Lower leg skin (tissue), 4 donors: ENCODE measurements at regions not wholly inside any gene's neighbourhood (a gene's known extent, or its start where the extent isn't known, plus 50 kb on each side); places are given as distances from the start of the nearest gene placed in this dataset.
"Not testable (repeated sequence)": the region's sequence is repeated elsewhere in the genome, so short reads cannot be mapped to it uniquely, and the experiment has no call there.

Experiments used
- DNase-seq, 2 donors: peaks; one replicate each; pipeline ENCODE4 v3.0.0-alpha.2; 2019; ENCODE audit warnings: low spot score in 2 of 2
- H3K4me3 ChIP-seq: fragments of 200-600 bp; sonication (generic); 2 replicates; pipeline ENCODE4 v1.5.1; 2017; ENCODE audit warnings: mild to moderate bottlenecking, low read depth; ENCODE audit not compliant: poor library complexity, severe bottlenecking
- POLR2A ChIP-seq, 2 donors: fragments of 450-650 bp; IDR thresholded peaks; one replicate each; pipeline ENCODE4 v1.6.1; 2016 to 2017; ENCODE audit warnings: antibody characterized with exemption in 2 of 2, mild to moderate bottlenecking in 1 of 2, moderate library complexity in 1 of 2
- WGBS, 2 donors: methylation state at CpG; one replicate each; pipeline ENCODE4 v1.1.5; 2018; 5-methylcytosine and 5-hydroxymethylcytosine counted together
- intact Hi-C: fragments of 100-400 bp; cut with DNase I; formaldehyde crosslinking; loops from one replicate; pipeline ENCODE4 v1.15.0; 2023; ENCODE audit warnings: low total_unique reads
- TF ChIP-seq, protein P1 (sequence below), 3 donors: fragments of 450-650 bp; IDR thresholded peaks; one replicate each; pipeline ENCODE4 v1.5.1; 2016; ENCODE audit warnings: antibody characterized with exemption in 3 of 3, mild to moderate bottlenecking in 3 of 3, moderate library complexity in 2 of 3

DNA sequence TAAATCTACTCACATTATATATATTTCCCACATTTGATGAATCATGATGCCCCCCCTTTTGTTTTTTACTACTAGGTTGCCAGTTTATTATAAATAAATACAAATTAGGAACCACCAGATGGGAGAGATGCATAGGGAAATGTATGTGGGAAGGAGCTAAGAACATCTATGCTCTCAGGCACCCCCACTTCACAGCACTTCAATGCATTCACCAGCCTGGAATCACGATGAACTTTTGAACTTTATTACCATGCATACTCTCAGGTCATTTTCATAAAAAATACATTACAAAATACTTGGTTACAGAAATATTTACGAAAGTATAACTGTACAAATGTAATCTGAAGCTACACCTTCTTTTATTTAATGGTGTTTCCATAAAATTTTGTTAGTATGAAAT is 988.0 kb upstream of the EPHA6 start:
- H3K4me3 ChIP-seq = no peak overlapping the region
- TF ChIP-seq, protein P1, sequence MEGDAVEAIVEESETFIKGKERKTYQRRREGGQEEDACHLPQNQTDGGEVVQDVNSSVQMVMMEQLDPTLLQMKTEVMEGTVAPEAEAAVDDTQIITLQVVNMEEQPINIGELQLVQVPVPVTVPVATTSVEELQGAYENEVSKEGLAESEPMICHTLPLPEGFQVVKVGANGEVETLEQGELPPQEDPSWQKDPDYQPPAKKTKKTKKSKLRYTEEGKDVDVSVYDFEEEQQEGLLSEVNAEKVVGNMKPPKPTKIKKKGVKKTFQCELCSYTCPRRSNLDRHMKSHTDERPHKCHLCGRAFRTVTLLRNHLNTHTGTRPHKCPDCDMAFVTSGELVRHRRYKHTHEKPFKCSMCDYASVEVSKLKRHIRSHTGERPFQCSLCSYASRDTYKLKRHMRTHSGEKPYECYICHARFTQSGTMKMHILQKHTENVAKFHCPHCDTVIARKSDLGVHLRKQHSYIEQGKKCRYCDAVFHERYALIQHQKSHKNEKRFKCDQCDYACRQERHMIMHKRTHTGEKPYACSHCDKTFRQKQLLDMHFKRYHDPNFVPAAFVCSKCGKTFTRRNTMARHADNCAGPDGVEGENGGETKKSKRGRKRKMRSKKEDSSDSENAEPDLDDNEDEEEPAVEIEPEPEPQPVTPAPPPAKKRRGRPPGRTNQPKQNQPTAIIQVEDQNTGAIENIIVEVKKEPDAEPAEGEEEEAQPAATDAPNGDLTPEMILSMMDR (IDR thresholded peaks at IDR 0.05) = no peak
- no peak for TF ChIP-seq POLR2A (IDR thresholded peaks at IDR 0.05)

DNA sequence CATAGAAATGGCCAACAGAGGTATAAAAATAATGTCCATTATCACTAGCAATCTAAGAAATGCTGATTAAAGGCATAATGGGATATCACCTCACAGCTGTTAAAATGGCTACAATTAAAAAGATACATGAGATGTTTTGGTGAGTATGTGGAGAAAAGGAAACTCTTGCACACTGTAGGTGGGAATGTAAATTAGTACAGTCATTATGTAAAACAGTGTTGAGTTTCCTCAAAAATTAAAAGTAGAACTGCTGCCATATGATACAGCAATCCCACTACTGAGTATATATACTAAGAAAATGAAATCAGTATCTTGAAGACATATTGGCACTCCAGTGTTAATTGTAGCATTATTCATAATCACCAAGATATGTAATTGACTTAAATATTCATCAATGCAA is 982.2 kb upstream of the EPHA6 start:
- intact Hi-C loops = no loop called here
- no peak for TF ChIP-seq POLR2A (IDR thresholded peaks at IDR 0.05)
- TF ChIP-seq, protein P1 (IDR thresholded peaks at IDR 0.05) = no peak
- no peak overlapping the region for H3K4me3 ChIP-seq
- no peak for DNase-seq

More for the DNA sequence above, 988.0 kb upstream of the EPHA6 start:
- no peak for DNase-seq
- 75 to 76% methylated on average over 2 of the region's 2 CpGs for WGBS, 2 donors
- intact Hi-C loops = no loop called here

DNA sequence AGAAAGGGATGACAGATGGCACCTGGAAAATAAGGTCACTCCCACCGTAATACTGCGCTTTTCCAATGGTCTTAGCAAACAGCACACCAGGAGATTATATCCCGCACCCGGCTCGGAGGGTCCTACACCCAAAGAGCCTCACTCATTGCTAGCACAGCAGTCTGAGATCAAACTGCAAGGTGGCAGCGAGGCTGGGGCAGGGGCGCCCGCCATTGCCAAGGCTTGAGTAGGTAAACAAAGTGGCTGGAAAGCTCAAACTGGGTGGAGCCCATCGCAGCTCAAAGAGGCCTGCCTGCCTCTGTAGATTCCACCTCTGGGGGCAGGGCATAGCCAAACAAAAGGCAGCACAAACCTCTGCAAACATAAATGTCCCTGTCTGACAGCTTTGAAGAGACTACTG is 953.8 kb upstream of the EPHA6 start:
- intact Hi-C loops, DNase-seq, H3K4me3 ChIP-seq: not testable (repeated sequence)
- 89 to 97% methylated on average over 7 to 9 of the region's 9 CpGs for WGBS, 2 donors

DNA sequence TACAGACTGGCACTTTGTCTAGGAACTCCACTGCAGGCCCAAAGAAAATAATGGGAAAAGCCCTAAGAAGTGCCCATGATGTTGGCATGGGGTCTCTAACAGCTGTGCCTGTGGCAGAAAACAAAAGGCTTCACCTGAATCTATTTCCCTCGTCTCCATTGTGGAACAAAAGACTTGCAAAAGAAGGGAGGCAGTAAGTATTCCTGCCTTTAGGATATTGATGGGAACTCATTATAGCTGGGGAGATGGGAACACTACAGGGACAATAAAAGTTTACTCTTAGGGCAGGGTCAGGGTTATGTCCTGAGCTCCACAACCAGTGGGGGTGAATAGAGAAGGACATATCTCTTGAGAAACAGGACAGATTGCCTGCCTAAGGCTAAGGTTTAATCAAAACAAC is 930.6 kb upstream of the EPHA6 start:
- intact Hi-C loops = no loop called here
- 75 to 88% methylated on average over 1 of the region's 1 CpG for WGBS, 2 donors
- TF ChIP-seq, protein P1 (IDR thresholded peaks at IDR 0.05) = no peak
- no peak for TF ChIP-seq POLR2A (IDR thresholded peaks at IDR 0.05)
- no peak overlapping the region for H3K4me3 ChIP-seq
- no peak for DNase-seq

DNA sequence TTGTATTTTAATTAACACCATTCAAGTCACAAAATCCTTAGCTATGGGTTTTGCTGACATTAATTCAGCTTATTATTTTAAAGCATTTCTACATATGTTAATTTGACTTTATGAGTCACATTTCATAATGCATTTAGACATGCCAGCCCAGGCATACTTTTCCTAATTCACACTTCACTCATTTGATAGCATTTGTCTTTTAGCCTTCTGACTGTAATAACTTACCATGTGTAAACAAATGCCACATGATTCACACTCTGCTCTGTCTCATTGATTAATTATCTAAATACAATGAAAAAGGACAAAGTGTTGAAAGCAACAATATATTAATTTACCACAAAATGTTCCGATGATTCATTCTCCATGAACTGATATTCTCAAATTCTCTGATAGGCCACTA is 927.8 kb upstream of the EPHA6 start:
- no peak for DNase-seq
- 62 to 75% methylated on average over 1 of the region's 1 CpG for WGBS, 2 donors
- H3K4me3 ChIP-seq = no peak overlapping the region
- TF ChIP-seq POLR2A (IDR thresholded peaks at IDR 0.05) = no peak
- TF ChIP-seq, protein P1 (IDR thresholded peaks at IDR 0.05) = no peak
- intact Hi-C loops = no loop called here

DNA sequence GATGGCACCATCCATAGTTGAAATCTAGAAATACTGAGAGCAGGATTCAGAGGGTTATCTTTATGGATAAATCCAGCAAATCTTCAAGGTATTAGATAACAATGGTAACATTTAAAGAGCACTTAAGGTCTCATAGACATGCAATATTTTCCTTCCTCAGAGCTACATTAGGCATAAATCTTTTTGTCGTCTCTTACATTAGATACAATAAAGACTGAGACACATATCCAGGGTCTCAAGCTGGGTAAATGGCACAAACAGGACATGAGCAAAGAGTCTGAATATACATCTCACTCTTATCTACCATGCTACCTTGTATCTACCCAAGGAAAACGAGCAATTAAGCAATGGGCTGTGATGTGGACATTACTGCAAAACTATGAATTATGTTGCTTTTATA is 927.3 kb upstream of the EPHA6 start:
- TF ChIP-seq, protein P1 (IDR thresholded peaks at IDR 0.05) = no peak
- TF ChIP-seq POLR2A (IDR thresholded peaks at IDR 0.05) = no peak
- WGBS, 2 donors = 78 to 82% methylated on average over 2 of the region's 2 CpGs
- intact Hi-C loops = no loop called here
- no peak overlapping the region for H3K4me3 ChIP-seq
- no peak for DNase-seq
